SK-N-SH (cell line): ENCODE measurements at regions not wholly inside any gene's neighbourhood (a gene's known extent, or its start where the extent isn't known, plus 50 kb on each side); places are given as distances from the start of the nearest gene placed in this dataset.

ENCODE experiments used
- CTCF ChIA-PET: fragments of 300-600, 350-600 bp; formaldehyde crosslinking; extraction: SDS; loops from one replicate; lab custom pipeline; 2021; lab: Yijun Ruan, JAX
- POLR2A ChIA-PET: fragments of 350-600 bp; sonication (Branson Sonifier 250); formaldehyde crosslinking; extraction: SDS; loops from one replicate; lab custom pipeline; 2020; ENCODE audit warnings: antibody characterized with exemption, inconsistent platforms; lab: Yijun Ruan, JAX
- DNase-seq: peaks from one replicate; pipeline ENCODE4 v3.0.0; 2012
- H2AFZ ChIP-seq: fragments of 200-600 bp; sonication (generic); 2 replicates; pipeline ENCODE4 v1.8.1; 2016; ENCODE audit warnings: antibody characterized with exemption, mild to moderate bottlenecking, low read depth
- H3F3A ChIP-seq: fragments of 200-600 bp; sonication (generic); replicated peaks from 2 replicates; pipeline ENCODE3; 2016; ENCODE audit warnings: antibody characterized with exemption, mild to moderate bottlenecking; ENCODE audit not compliant: insufficient read depth
- H3K27ac ChIP-seq, 2 experiments: fragments of 200-500 bp in 1 of 2; fragments of 200-600 bp in 1 of 2; sonication (Bioruptor generic) in 1 of 2; sonication (generic), shearing (Covaris generic) in 1 of 2; 2 replicates each; pipeline versions ENCODE4 v1.5.1 to v1.6.1; 2014 to 2016; ENCODE audit warnings: low read depth in 2 of 2, inconsistent platforms in 1 of 2, low read length in 1 of 2, mild to moderate bottlenecking in 1 of 2, mixed read lengths in 1 of 2
- H3K27me3 ChIP-seq: fragments of 200-600 bp; sonication (generic), shearing (Covaris generic); 2 replicates; pipeline ENCODE4 v1.6.1; 2016; ENCODE audit warnings: mixed run types; ENCODE audit not compliant: insufficient read depth
- H3K36me3 ChIP-seq, 2 experiments: fragments of 200-500 bp in 1 of 2; fragments of 200-600 bp in 1 of 2; sonication (Bioruptor generic) in 1 of 2; sonication (generic) in 1 of 2; replicated peaks in 1 of 2; 2 replicates each; pipeline versions ENCODE3 to v1.5.1; 2014 to 2016; ENCODE audit warnings: low read length in 1 of 2, mild to moderate bottlenecking in 1 of 2; ENCODE audit not compliant: insufficient read depth in 2 of 2, control insufficient read depth in 1 of 2
- H3K4me1 ChIP-seq, 2 experiments: fragments of 200-500 bp in 1 of 2; fragments of 200-600 bp in 1 of 2; sonication (Bioruptor generic) in 1 of 2; sonication (generic), shearing (Covaris generic) in 1 of 2; 2 replicates each; pipeline versions ENCODE4 v1.5.1 to v1.6.1; 2014 to 2016; ENCODE audit warnings: low read depth in 1 of 2, low read length in 1 of 2, mixed run types in 1 of 2; ENCODE audit not compliant: insufficient read depth in 2 of 2, control insufficient read depth in 1 of 2
- H3K4me2 ChIP-seq: fragments of 200-600 bp; sonication (generic), shearing (Covaris generic); 2 replicates; pipeline ENCODE4 v1.6.1; 2017; ENCODE audit warnings: mixed run types
- H3K4me3 ChIP-seq, 2 experiments: fragments of 200-500 bp in 1 of 2; fragments of 200-600 bp in 1 of 2; sonication (Bioruptor generic) in 1 of 2; sonication (generic), shearing (Covaris generic) in 1 of 2; 2 replicates each; pipeline versions ENCODE4 v1.5.1 to v1.8.1; 2014 to 2016; ENCODE audit warnings: low read depth in 2 of 2, inconsistent platforms in 1 of 2, low read length in 1 of 2, mild to moderate bottlenecking in 1 of 2, mixed read lengths in 1 of 2, moderate library complexity in 1 of 2
- H3K79me2 ChIP-seq: fragments of 200-600 bp; sonication (generic); 2 replicates; pipeline ENCODE4 v1.8.1; 2017; ENCODE audit warnings: mild to moderate bottlenecking; ENCODE audit not compliant: insufficient read depth
- H3K9ac ChIP-seq: fragments of 200-600 bp; sonication (generic); 2 replicates; pipeline ENCODE4 v1.6.1; 2017; ENCODE audit warnings: mixed run types
- H3K9me2 ChIP-seq: fragments of 200-600 bp; sonication (generic); 2 replicates; pipeline ENCODE4 v1.6.1; 2017; ENCODE audit warnings: mixed run types
- H3K9me3 ChIP-seq: fragments of 200-600 bp; sonication (generic); 2 replicates; pipeline ENCODE4 v1.6.1; 2017; ENCODE audit warnings: mixed run types, mild to moderate bottlenecking, moderate library complexity
- H4K20me1 ChIP-seq: fragments of 200-600 bp; sonication (generic); 2 replicates; pipeline ENCODE4 v1.6.1; 2017; ENCODE audit warnings: mild to moderate bottlenecking, mixed run types; ENCODE audit not compliant: insufficient read depth
- GATA2 ChIP-seq: sonication (generic); formaldehyde crosslinking; IDR thresholded peaks from 2 replicates; pipeline ENCODE4 v1.5.0; 2020; ENCODE audit warnings: mild to moderate bottlenecking, missing genetic modification reagents
- MEF2A ChIP-seq: IDR thresholded peaks from 2 replicates; pipeline ENCODE4 v1.4.0; 2012; ENCODE audit warnings: low read depth, borderline replicate concordance
- MXI1 ChIP-seq: IDR thresholded peaks from 2 replicates; pipeline ENCODE4 v1.6.1; 2012; ENCODE audit warnings: mild to moderate bottlenecking, low read depth, low read length, improper control_type of control experiment
- NFIC ChIP-seq: IDR thresholded peaks from 2 replicates; pipeline ENCODE4 v1.4.0; 2012; ENCODE audit warnings: borderline replicate concordance
- SIN3A ChIP-seq: IDR thresholded peaks from 2 replicates; pipeline ENCODE4 v1.6.1; 2012; ENCODE audit warnings: low read depth, mild to moderate bottlenecking, low read length, moderate library complexity, borderline replicate concordance
- SMC3 ChIP-seq: IDR thresholded peaks from 2 replicates; pipeline ENCODE4 v1.6.1; 2012; ENCODE audit warnings: low read depth, low read length, improper control_type of control experiment
- TAF1 ChIP-seq: IDR thresholded peaks from 2 replicates; pipeline ENCODE4 v1.6.1; 2012; ENCODE audit warnings: low read depth, mild to moderate bottlenecking, low read length, moderate library complexity, borderline replicate concordance
- TCF12 ChIP-seq: IDR thresholded peaks from 2 replicates; pipeline ENCODE4 v1.4.0; 2012
- USF2 ChIP-seq: fragments of 150-350 bp; IDR thresholded peaks from 2 replicates; pipeline ENCODE4 v1.6.1; 2017; ENCODE audit warnings: antibody characterized with exemption, low read length, low read depth, borderline replicate concordance
- ZBTB33 ChIP-seq: IDR thresholded peaks from 2 replicates; pipeline ENCODE4 v1.4.0; 2012; ENCODE audit warnings: low read depth, borderline replicate concordance
- WGBS: methylation state at CpG from one replicate; pipeline ENCODE4 v1.1.6; 2017; ENCODE audit warnings: low lambda C conversion rate; 5-methylcytosine and 5-hydroxymethylcytosine counted together

GRCh38 chr4:126820631-126821030 lies 812.1 kb upstream of the INTU start (continued):
- TF ChIP-seq USF2 (no peak), TAF1 (no peak), ZBTB33 (no peak)

- H3K9ac ChIP-seq, result no peak overlapping the region
Measured at GRCh38 chr4:126821152-126821551, 811.6 kb upstream of the INTU start.

More at GRCh38 chr4:126821152-126821551, 811.6 kb upstream of the INTU start:
- no peaks in the 10 kb centered on the region for H3F3A ChIP-seq
- no peaks in the 10 kb centered on the region for H3K9me2 ChIP-seq
- no peak overlapping the region for H3K4me2 ChIP-seq
- H3K27ac ChIP-seq, result no peak overlapping the region
- no peaks in the 10 kb centered on the region for H3K4me1 ChIP-seq
- ChIA-PET CTCF (no interaction called here), POLR2A (no interaction called here)
- no peak for DNase-seq
- H3K27me3 ChIP-seq, result no peaks in the 10 kb centered on the region
- no peak overlapping the region for H3K4me3 ChIP-seq
- peaks cover 13% of the 10 kb centered on the region for H3K9me3 ChIP-seq
- TF ChIP-seq GATA2 (CRISPR knock-in tag) (no peak), TCF12 (no peak), MEF2A (no peak), SMC3 (no peak), ZBTB33 (no peak), MXI1 (no peak), SIN3A (no peak), USF2 (no peak), NFIC (no peak)
- TF ChIP-seq, all 33 proteins: peak for 0
- Histone ChIP-seq H4K20me1 (no peaks in the 10 kb centered on the region), H3K36me3 (no peaks in the 10 kb centered on the region), H3K79me2 (no peaks in the 10 kb centered on the region), H2AFZ (no peak overlapping the region)
- 6% methylated on average over 1 of the region's 1 CpG for WGBS
